ENCODE measurements at regions not wholly inside any gene's neighbourhood (a gene's known extent, or its start where the extent isn't known, plus 50 kb on each side); places are given as distances from the start of the nearest gene placed in this dataset.

DNA sequence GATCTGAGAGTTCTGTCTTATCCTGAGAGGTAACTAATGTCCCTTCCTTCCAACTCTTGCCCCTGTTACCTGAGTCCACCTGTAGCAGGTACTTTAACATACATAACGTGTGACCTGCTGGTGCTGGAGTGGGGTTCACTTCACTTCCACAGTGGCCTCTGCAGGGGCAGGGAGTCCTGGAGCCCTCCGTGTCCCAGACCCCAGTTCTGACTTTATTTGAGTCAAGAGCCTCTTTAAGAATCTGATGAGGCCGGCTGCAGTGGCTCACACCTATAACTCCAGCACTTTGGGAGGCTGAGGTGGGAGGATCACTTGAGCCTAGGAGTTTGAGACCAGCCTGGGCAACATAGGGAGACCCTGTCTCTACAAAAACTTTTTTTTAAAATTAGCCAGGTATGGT, 117.0 kb upstream of the RET start:
- RAD21 ChIA-PET (ENCODE audit: unreplicated experiment) = no interaction called here
- POLR2A ChIA-PET = no interaction called here
- FAIRE-seq (no peak), ATAC-seq (no peak), DNase-seq (ENCODE audit: low read depth, low spot score) (no peak)
- Histone ChIP-seq H3K27ac (ENCODE audit: control insufficient read depth, insufficient read depth) (no peak overlapping the region), H3K9ac (ENCODE audit: control insufficient read depth, insufficient read depth, low read length) (no peak overlapping the region), H4K20me1 (ENCODE audit: control insufficient read depth, insufficient read depth) (no peaks in the 10 kb centered on the region), H3K36me3 (ENCODE audit: control insufficient read depth in 2 of 2, insufficient read depth in 2 of 2, low read length in 1 of 2) (no peaks in the 10 kb centered on the region), H2AFZ (ENCODE audit: control insufficient read depth, low read depth, low read length) (no peak overlapping the region), H3K4me1 (ENCODE audit: control insufficient read depth, insufficient read depth, low read length) (no peaks in the 10 kb centered on the region), H3K79me2 (ENCODE audit: control insufficient read depth, insufficient read depth, low read length) (no peaks in the 10 kb centered on the region), H3K4me3 (no peak overlapping the region), H3K27me3 (replicated peaks in 1 of 2; ENCODE audit: control insufficient read depth in 2 of 2, insufficient read depth in 2 of 2, low read length in 1 of 2) (no peaks in the 10 kb centered on the region; a peak in 1 of 4 replicates), H3K9me3 (replicated peaks; ENCODE audit: control insufficient read depth, insufficient read depth, low read length) (no peaks in the 10 kb centered on the region), H3K4me2 (ENCODE audit: control insufficient read depth, insufficient read depth) (no peak overlapping the region)
- 2% methylated on average over 3 of the region's 3 CpGs for WGBS (ENCODE audit: insufficient coverage, insufficient replicate concordance, low lambda C conversion rate, missing lambda C conversion rate)
- in situ Hi-C loops (cut with MboI) = no loop called here
- CTCF ChIA-PET = no interaction called here
- BruUV-seq (replicated peaks) = no TSS peak
- intact Hi-C loops (cut with micrococcal nuclease; ENCODE audit: unreplicated experiment) = no loop called here
- TF ChIP-seq, protein P1, sequence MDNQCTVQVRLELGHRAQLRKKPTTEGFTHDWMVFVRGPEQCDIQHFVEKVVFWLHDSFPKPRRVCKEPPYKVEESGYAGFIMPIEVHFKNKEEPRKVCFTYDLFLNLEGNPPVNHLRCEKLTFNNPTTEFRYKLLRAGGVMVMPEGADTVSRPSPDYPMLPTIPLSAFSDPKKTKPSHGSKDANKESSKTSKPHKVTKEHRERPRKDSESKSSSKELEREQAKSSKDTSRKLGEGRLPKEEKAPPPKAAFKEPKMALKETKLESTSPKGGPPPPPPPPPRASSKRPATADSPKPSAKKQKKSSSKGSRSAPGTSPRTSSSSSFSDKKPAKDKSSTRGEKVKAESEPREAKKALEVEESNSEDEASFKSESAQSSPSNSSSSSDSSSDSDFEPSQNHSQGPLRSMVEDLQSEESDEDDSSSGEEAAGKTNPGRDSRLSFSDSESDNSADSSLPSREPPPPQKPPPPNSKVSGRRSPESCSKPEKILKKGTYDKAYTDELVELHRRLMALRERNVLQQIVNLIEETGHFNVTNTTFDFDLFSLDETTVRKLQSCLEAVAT (IDR thresholded peaks at IDR 0.05) = no peak
- TF ChIP-seq TAF1 (IDR thresholded peaks at IDR 0.05; ENCODE audit: borderline replicate concordance, low read depth, low read length) (no peak), JUND (IDR thresholded peaks at IDR 0.05; ENCODE audit: low read depth, low read length) (no peak), RB1 (IDR thresholded peaks at IDR 0.05; ENCODE audit: borderline replicate concordance) (no peak), GABPA (IDR thresholded peaks at IDR 0.05; ENCODE audit: low read depth) (no peak), MTA2 (IDR thresholded peaks at IDR 0.05; ENCODE audit: low read depth) (no peak)
- TF ChIP-seq, protein P2, sequence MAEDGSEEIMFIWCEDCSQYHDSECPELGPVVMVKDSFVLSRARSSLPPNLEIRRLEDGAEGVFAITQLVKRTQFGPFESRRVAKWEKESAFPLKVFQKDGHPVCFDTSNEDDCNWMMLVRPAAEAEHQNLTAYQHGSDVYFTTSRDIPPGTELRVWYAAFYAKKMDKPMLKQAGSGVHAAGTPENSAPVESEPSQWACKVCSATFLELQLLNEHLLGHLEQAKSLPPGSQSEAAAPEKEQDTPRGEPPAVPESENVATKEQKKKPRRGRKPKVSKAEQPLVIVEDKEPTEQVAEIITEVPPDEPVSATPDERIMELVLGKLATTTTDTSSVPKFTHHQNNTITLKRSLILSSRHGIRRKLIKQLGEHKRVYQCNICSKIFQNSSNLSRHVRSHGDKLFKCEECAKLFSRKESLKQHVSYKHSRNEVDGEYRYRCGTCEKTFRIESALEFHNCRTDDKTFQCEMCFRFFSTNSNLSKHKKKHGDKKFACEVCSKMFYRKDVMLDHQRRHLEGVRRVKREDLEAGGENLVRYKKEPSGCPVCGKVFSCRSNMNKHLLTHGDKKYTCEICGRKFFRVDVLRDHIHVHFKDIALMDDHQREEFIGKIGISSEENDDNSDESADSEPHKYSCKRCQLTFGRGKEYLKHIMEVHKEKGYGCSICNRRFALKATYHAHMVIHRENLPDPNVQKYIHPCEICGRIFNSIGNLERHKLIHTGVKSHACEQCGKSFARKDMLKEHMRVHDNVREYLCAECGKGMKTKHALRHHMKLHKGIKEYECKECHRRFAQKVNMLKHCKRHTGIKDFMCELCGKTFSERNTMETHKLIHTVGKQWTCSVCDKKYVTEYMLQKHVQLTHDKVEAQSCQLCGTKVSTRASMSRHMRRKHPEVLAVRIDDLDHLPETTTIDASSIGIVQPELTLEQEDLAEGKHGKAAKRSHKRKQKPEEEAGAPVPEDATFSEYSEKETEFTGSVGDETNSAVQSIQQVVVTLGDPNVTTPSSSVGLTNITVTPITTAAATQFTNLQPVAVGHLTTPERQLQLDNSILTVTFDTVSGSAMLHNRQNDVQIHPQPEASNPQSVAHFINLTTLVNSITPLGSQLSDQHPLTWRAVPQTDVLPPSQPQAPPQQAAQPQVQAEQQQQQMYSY (CRISPR knock-in tag; IDR thresholded peaks at IDR 0.05) = no peak
- SMC1A ChIA-PET (ENCODE audit: uncharacterized antibody, unreplicated experiment) = no interaction called here

Data from GM12878 (cell line).